HG03460 (cell line): ENCODE measurements at regions not wholly inside any gene's neighbourhood (a gene's known extent, or its start where the extent isn't known, plus 50 kb on each side); places are given as distances from the start of the nearest gene placed in this dataset.

Experiments used
- ATAC-seq: cut with Tn5 transposase; IDR thresholded peaks from one replicate; pipeline ENCODE4 v1.9.1; 2021; ENCODE audit not compliant: unreplicated experiment

- no peak for ATAC-seq
Measured at GRCh38 chr5:122718611-122719010, 56.3 kb upstream of the SNX2 start.

- ATAC-seq, result no peak
Measured at GRCh38 chr5:122719991-122720746, 54.7 kb upstream of the SNX2 start.

- no peak for ATAC-seq
Measured at GRCh38 chr5:122721127-122721526, 53.8 kb upstream of the SNX2 start.

DNA sequence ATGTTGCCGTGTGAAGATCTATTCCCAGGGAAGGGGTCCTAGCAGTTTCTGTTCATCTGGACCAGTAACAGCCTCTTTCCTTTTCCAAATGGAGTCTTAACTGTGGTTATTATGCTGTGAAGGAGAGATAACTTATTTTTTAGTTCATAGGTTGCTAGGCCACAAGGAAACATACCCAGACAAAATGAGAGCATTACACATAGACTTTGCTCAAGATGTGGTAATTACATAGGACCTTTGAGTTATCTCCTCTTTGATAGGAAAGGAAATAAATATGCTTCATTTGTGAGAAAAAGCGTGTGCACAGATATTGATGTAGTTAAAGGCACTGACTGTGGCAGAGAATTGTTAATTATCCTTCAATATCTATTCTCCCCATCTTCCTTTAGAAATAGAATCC lies 52.5 kb upstream of the SNX2 start:
- ATAC-seq, result no peak

- ATAC-seq, result peak; percentile 91
Measured at GRCh38 chr5:122723606-122724352, 51.1 kb upstream of the SNX2 start.
